ENCODE measurements at regions not wholly inside any gene's neighbourhood (a gene's known extent, or its start where the extent isn't known, plus 50 kb on each side); places are given as distances from the start of the nearest gene placed in this dataset.

- Histone ChIP-seq H3K9me3 (ENCODE audit: insufficient read depth, low read depth, low read length) (no peaks in the 10 kb centered on the region), H3K9ac (ENCODE audit: low read length) (no peak overlapping the region), H3K27ac (ENCODE audit: low read depth, low read length) (no peak overlapping the region), H3K4me1 (ENCODE audit: insufficient read depth, low read length) (no peaks in the 10 kb centered on the region), H3K4me3 (ENCODE audit: insufficient read depth, low read depth, low read length) (no peak overlapping the region), H3K27me3 (ENCODE audit: insufficient read depth, low read length) (no peaks in the 10 kb centered on the region), H3K79me2 (ENCODE audit: insufficient read depth, low read length) (no peaks in the 10 kb centered on the region), H2AFZ (ENCODE audit: low read depth, low read length) (no peak overlapping the region), H3K36me3 (ENCODE audit: insufficient read depth, low read length) (no peaks in the 10 kb centered on the region), H4K20me1 (ENCODE audit: insufficient read depth, low read length) (no peaks in the 10 kb centered on the region), H3K4me2 (ENCODE audit: low read length) (no peak overlapping the region)
- Mint-ChIP-seq H3K36me3 (ENCODE audit: low read depth, unreplicated experiment) (no peaks in the 10 kb centered on the region), H3K27me3 (ENCODE audit: low read depth, unreplicated experiment) (peaks cover 48% of the 10 kb centered on the region), H3K27ac (ENCODE audit: unreplicated experiment) (no peak overlapping the region), H3K4me1 (ENCODE audit: low read depth, unreplicated experiment) (peaks cover 1% of the 10 kb centered on the region), H3K9me3 (ENCODE audit: unreplicated experiment) (no peaks in the 10 kb centered on the region), H3K4me3 (ENCODE audit: unreplicated experiment) (no peak overlapping the region)
- FAIRE-seq, result no peak
- TF ChIP-seq CTCF (IDR thresholded peaks at IDR 0.05; ENCODE audit: insufficient read depth, low read depth, low read length) (no peak), EZH2 (IDR thresholded peaks at IDR 0.05; ENCODE audit: insufficient read depth, low read length) (no peak)
- no peak for DNase-seq (ENCODE audit: low read depth)
Measured at GRCh38 chr18:47627030-47627429, 303.4 kb downstream of the SMAD2 start.

- H4K20me1 ChIP-seq (ENCODE audit: insufficient read depth, low read length), result no peaks in the 10 kb centered on the region
- DNase-seq (ENCODE audit: low read depth) (no peak), FAIRE-seq (no peak)
- Mint-ChIP-seq H3K27me3 (ENCODE audit: low read depth, unreplicated experiment) (peaks cover 29% of the 10 kb centered on the region), H3K27ac (ENCODE audit: unreplicated experiment) (no peak overlapping the region), H3K36me3 (ENCODE audit: low read depth, unreplicated experiment) (no peaks in the 10 kb centered on the region), H3K4me3 (ENCODE audit: unreplicated experiment) (no peak overlapping the region), H3K4me1 (ENCODE audit: low read depth, unreplicated experiment) (peaks cover 13% of the 10 kb centered on the region), H3K9me3 (ENCODE audit: unreplicated experiment) (no peaks in the 10 kb centered on the region)
- no peaks in the 10 kb centered on the region for H3K79me2 ChIP-seq (ENCODE audit: insufficient read depth, low read length)
- no peak for TF ChIP-seq CTCF (IDR thresholded peaks at IDR 0.05; ENCODE audit: insufficient read depth, low read depth, low read length)
- no peak for TF ChIP-seq EZH2 (IDR thresholded peaks at IDR 0.05; ENCODE audit: insufficient read depth, low read length)
- H3K4me2 ChIP-seq (ENCODE audit: low read length), result no peak overlapping the region
- H3K36me3 ChIP-seq (ENCODE audit: insufficient read depth, low read length), result no peaks in the 10 kb centered on the region
- H3K27ac ChIP-seq (ENCODE audit: low read depth, low read length), result no peak overlapping the region
- H3K4me1 ChIP-seq (ENCODE audit: insufficient read depth, low read length), result no peaks in the 10 kb centered on the region
- no peaks in the 10 kb centered on the region for H3K27me3 ChIP-seq (ENCODE audit: insufficient read depth, low read length)
- no peaks in the 10 kb centered on the region for H3K9me3 ChIP-seq (ENCODE audit: insufficient read depth, low read depth, low read length)
- H2AFZ ChIP-seq (ENCODE audit: low read depth, low read length), result no peak overlapping the region
- H3K9ac ChIP-seq (ENCODE audit: low read length), result no peak overlapping the region
- no peak overlapping the region for H3K4me3 ChIP-seq (ENCODE audit: insufficient read depth, low read depth, low read length)
Measured at GRCh38 chr18:47619771-47620448, 310.5 kb downstream of the SMAD2 start.

DNA sequence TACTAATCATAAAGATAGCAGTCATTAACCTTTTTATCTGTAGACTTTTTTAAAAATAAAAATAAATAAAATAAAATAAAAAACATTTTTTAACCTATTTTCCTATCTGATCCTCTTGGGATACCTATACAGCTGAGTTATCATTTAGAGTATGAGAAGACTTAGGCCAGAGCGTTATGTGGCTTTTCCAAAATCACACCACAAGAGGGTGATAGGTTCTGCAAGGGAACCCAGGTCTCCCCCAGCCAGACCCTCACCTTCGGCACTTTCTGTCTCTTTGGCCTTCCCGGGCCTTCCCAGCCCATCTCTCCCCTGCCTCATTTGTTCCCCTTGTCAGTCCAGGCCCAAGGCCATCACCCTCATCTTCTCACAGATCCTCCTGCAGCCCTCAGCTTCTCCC lies 311.7 kb downstream of the SMAD2 start:
- DNase-seq (ENCODE audit: low read depth) (no peak), FAIRE-seq (no peak)
- H3K79me2 ChIP-seq (ENCODE audit: insufficient read depth, low read length), result no peaks in the 10 kb centered on the region
- peaks cover 40% of the 10 kb centered on the region for H3K27me3 Mint-ChIP-seq (ENCODE audit: low read depth, unreplicated experiment)
- no peaks in the 10 kb centered on the region for H3K36me3 Mint-ChIP-seq (ENCODE audit: low read depth, unreplicated experiment)
- H3K4me1 ChIP-seq (ENCODE audit: insufficient read depth, low read length), result no peaks in the 10 kb centered on the region
- H3K36me3 ChIP-seq (ENCODE audit: insufficient read depth, low read length), result no peaks in the 10 kb centered on the region
- H2AFZ ChIP-seq (ENCODE audit: low read depth, low read length), result no peak overlapping the region
- no peak overlapping the region for H3K9ac ChIP-seq (ENCODE audit: low read length)
- no peak overlapping the region for H3K4me3 ChIP-seq (ENCODE audit: insufficient read depth, low read depth, low read length)
- no peak overlapping the region for H3K4me3 Mint-ChIP-seq (ENCODE audit: unreplicated experiment)
- no peak overlapping the region for H3K4me2 ChIP-seq (ENCODE audit: low read length)
- H3K27me3 ChIP-seq (ENCODE audit: insufficient read depth, low read length), result no peaks in the 10 kb centered on the region
- peaks cover 13% of the 10 kb centered on the region for H3K4me1 Mint-ChIP-seq (ENCODE audit: low read depth, unreplicated experiment)
- H3K27ac Mint-ChIP-seq (ENCODE audit: unreplicated experiment), result no peak overlapping the region
- no peaks in the 10 kb centered on the region for H3K9me3 Mint-ChIP-seq (ENCODE audit: unreplicated experiment)
- TF ChIP-seq CTCF (IDR thresholded peaks at IDR 0.05; ENCODE audit: insufficient read depth, low read depth, low read length), result no peak
- no peaks in the 10 kb centered on the region for H4K20me1 ChIP-seq (ENCODE audit: insufficient read depth, low read length)
- H3K27ac ChIP-seq (ENCODE audit: low read depth, low read length), result no peak overlapping the region
- H3K9me3 ChIP-seq (ENCODE audit: insufficient read depth, low read depth, low read length), result no peaks in the 10 kb centered on the region

Measured in astrocyte (in vitro differentiated cells and primary cell).